HepG2 (cell line): ENCODE measurements at regions not wholly inside any gene's neighbourhood (a gene's known extent, or its start where the extent isn't known, plus 50 kb on each side); places are given as distances from the start of the nearest gene placed in this dataset.

ENCODE experiments used
- ATAC-seq: fragments of 200-7000 bp; cut with Tn5 transposase; 3 replicates; pipeline ENCODE4 v1.9.1; 2020; ENCODE audit warnings: mild to moderate bottlenecking, moderate library complexity
- BruUV-seq: library from RNA; stranded (reverse); fragments of 400-500 nt; replicated peaks from 2 replicates; lab custom pipeline; 2021; lab: Mats Ljungman, UMichigan
- CTCF ChIA-PET: fragments of 300-600 bp; formaldehyde crosslinking; extraction: SDS; loops from one replicate; lab custom pipeline; 2021; ENCODE audit warnings: low total read pairs, inconsistent platforms, low intra/inter-chr PET ratio; lab: Yijun Ruan, JAX
- POLR2A ChIA-PET: fragments of 350-600 bp; sonication (Branson Sonifier 250); formaldehyde crosslinking; loops from one replicate; lab custom pipeline; 2020; ENCODE audit warnings: antibody characterized with exemption, inconsistent platforms; lab: Yijun Ruan, JAX
- DNase-seq: peaks from one replicate; pipeline ENCODE4 v3.0.0-alpha.2; 2015; ENCODE audit warnings: low spot score
- FAIRE-seq: peaks from 3 replicates; lab custom pipeline; 2011; peaks lifted over from hg19 to GRCh38; lab: Jason Lieb, UNC
- H2AFZ ChIP-seq: one replicate; pipeline ENCODE4 v1.6.1; 2011; ENCODE audit warnings: low read length, inconsistent platforms
- H3K27ac ChIP-seq: fragments of 300-600 bp; 3 replicates; pipeline ENCODE4 v1.8.0; 2011; ENCODE audit warnings: mixed run types, mild to moderate bottlenecking, mixed read lengths, low read length, inconsistent platforms; ENCODE audit not compliant: insufficient read depth; ENCODE audit errors: extremely low read length
- H3K27me3 ChIP-seq, 2 experiments: fragments of 200-600 bp in 1 of 2; 2 replicates in 1 of 2; 3 replicates in 1 of 2; pipeline versions ENCODE4 v1.6.0 to v1.8.0; 2011; ENCODE audit warnings: low read length in 2 of 2, mild to moderate bottlenecking in 2 of 2, moderate library complexity in 2 of 2, inconsistent platforms in 1 of 2; ENCODE audit not compliant: insufficient read depth in 2 of 2, control insufficient read depth in 1 of 2
- H3K36me3 ChIP-seq, 2 experiments: fragments of 200-600 bp in 1 of 2; replicated peaks in 1 of 2; 2 replicates in 1 of 2; 3 replicates in 1 of 2; pipeline versions ENCODE4 v1.5.1 to v1.8.0; 2011; ENCODE audit warnings: low read length in 2 of 2, inconsistent platforms in 1 of 2; ENCODE audit not compliant: insufficient read depth in 2 of 2, control insufficient read depth in 1 of 2
- H3K4me1 ChIP-seq: 2 replicates; pipeline ENCODE4 v1.5.1; 2012; ENCODE audit warnings: low read length, inconsistent platforms; ENCODE audit not compliant: insufficient read depth
- H3K4me2 ChIP-seq: 2 replicates; pipeline ENCODE4 v1.6.0; 2011; ENCODE audit warnings: low read depth, low read length, inconsistent platforms
- H3K4me3 ChIP-seq, 3 experiments: fragments of 200-600 bp in 1 of 3; sonication (generic), shearing (Covaris generic) in 1 of 3; replicated peaks in 1 of 3; 2 replicates each; pipeline ENCODE4 v1.5.1; 2011 to 2016; ENCODE audit warnings: low read length in 3 of 3, inconsistent platforms in 2 of 3, low read depth in 2 of 3, mild to moderate bottlenecking in 2 of 3, control low read depth in 1 of 3, mixed read lengths in 1 of 3; ENCODE audit not compliant: insufficient read depth in 1 of 3
- H3K79me2 ChIP-seq: one replicate; pipeline ENCODE4 v1.6.1; 2011; ENCODE audit warnings: low read length, inconsistent platforms; ENCODE audit not compliant: insufficient read depth
- H3K9ac ChIP-seq: 2 replicates; pipeline ENCODE4 v1.6.0; 2011; ENCODE audit warnings: mild to moderate bottlenecking, low read depth, low read length, inconsistent platforms; ENCODE audit not compliant: insufficient read depth
- H3K9me3 ChIP-seq: 2 replicates; pipeline ENCODE4 v1.5.1; 2012; ENCODE audit warnings: mild to moderate bottlenecking, low read length
- H4K20me1 ChIP-seq: 2 replicates; pipeline ENCODE4 v1.6.0; 2011; ENCODE audit warnings: inconsistent platforms, mild to moderate bottlenecking, low read length, moderate library complexity; ENCODE audit not compliant: insufficient read depth
- AHR ChIP-seq: IDR thresholded peaks from 2 replicates; pipeline ENCODE4 v1.6.1; 2018; ENCODE audit warnings: missing genetic modification reagents, missing compliant biosample characterization
- POLR2A ChIP-seq, 2 experiments: IDR thresholded peaks; 2 replicates each; pipeline ENCODE4 v1.6.1; 2011; ENCODE audit warnings: low read depth in 2 of 2, low read length in 2 of 2, mild to moderate bottlenecking in 1 of 2, moderate library complexity in 1 of 2; ENCODE audit not compliant: insufficient read depth in 1 of 2
- RBM39 ChIP-seq: fragments of 200-400 bp; formaldehyde crosslinking; IDR thresholded peaks from one replicate; pipeline ENCODE4 v1.6.1; 2018; ENCODE audit warnings: antibody characterized with exemption, mild to moderate bottlenecking, low read depth, low read length; ENCODE audit not compliant: poor library complexity, severe bottlenecking
- WIZ ChIP-seq: sonication (generic); formaldehyde crosslinking; IDR thresholded peaks from 2 replicates; pipeline ENCODE4 v1.5.1; 2020; ENCODE audit warnings: mild to moderate bottlenecking, missing genetic modification reagents
- ZNF12 ChIP-seq: sonication (generic); formaldehyde crosslinking; IDR thresholded peaks from 2 replicates; pipeline ENCODE4 v1.5.0; 2020; ENCODE audit warnings: missing genetic modification reagents
- ZNF274 ChIP-seq: sonication (generic); formaldehyde crosslinking; IDR thresholded peaks from 2 replicates; pipeline ENCODE4 v1.5.1; 2020; ENCODE audit warnings: mild to moderate bottlenecking, missing genetic modification reagents
- WGBS: methylation state at CpG from one replicate; pipeline ENCODE4 v1.1.6; 2017; ENCODE audit warnings: low lambda C conversion rate; 5-methylcytosine and 5-hydroxymethylcytosine counted together
- in situ Hi-C: cut with HindIII; loops from 2 replicates; pipeline ENCODE4 v1.10.0; 2017; ENCODE audit warnings: low pct_unique_long_range_greater_than_20kb; ENCODE audit not compliant: extremely low pct_ligation_motif_present
- intact Hi-C: fragments of 100-400 bp; cut with micrococcal nuclease; formaldehyde crosslinking; loops from one replicate; pipeline ENCODE4 v1.10.0; 2022; ENCODE audit not compliant: unreplicated experiment
- TF ChIP-seq, protein P1 (sequence below): sonication (generic); formaldehyde crosslinking; IDR thresholded peaks from 2 replicates; pipeline ENCODE4 v1.4.0; 2020; ENCODE audit warnings: missing genetic modification reagents

GRCh38 chr11:109036011-109036410 lies 371.1 kb downstream of the DDX10 start:
- no TSS peak for BruUV-seq
- in situ Hi-C loops = no loop called here
- no peak for DNase-seq
- H3K4me3 ChIP-seq = no peak overlapping the region
- no peaks in the 10 kb centered on the region for H3K4me1 ChIP-seq
- ATAC-seq = no peak
- no peak overlapping the region for H3K9ac ChIP-seq
- H3K4me2 ChIP-seq = no peak overlapping the region
- H3K79me2 ChIP-seq = no peaks in the 10 kb centered on the region
- no peak for TF ChIP-seq ZNF274 (CRISPR knock-in tag)
- TF ChIP-seq, protein P1, sequence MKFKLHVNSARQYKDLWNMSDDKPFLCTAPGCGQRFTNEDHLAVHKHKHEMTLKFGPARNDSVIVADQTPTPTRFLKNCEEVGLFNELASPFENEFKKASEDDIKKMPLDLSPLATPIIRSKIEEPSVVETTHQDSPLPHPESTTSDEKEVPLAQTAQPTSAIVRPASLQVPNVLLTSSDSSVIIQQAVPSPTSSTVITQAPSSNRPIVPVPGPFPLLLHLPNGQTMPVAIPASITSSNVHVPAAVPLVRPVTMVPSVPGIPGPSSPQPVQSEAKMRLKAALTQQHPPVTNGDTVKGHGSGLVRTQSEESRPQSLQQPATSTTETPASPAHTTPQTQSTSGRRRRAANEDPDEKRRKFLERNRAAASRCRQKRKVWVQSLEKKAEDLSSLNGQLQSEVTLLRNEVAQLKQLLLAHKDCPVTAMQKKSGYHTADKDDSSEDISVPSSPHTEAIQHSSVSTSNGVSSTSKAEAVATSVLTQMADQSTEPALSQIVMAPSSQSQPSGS = no peak
- no peak for TF ChIP-seq RBM39
- TF ChIP-seq POLR2A (IDR thresholded peaks at IDR 0.05; ENCODE audit: insufficient read depth in 1 of 2, low read depth in 2 of 2, low read length in 2 of 2) = no peak
- TF ChIP-seq AHR (CRISPR knock-in tag) = no peak
- TF ChIP-seq WIZ = no peak
- H2AFZ ChIP-seq = no peak overlapping the region
- H3K9me3 ChIP-seq = no peaks in the 10 kb centered on the region
- intact Hi-C loops = no loop called here
- 15% methylated on average over 2 of the region's 2 CpGs for WGBS
- no peak for FAIRE-seq
- H3K27me3 ChIP-seq = no peaks in the 10 kb centered on the region
- ChIA-PET POLR2A (no interaction called here), CTCF (no interaction called here)
- H3K36me3 ChIP-seq = no peaks in the 10 kb centered on the region
- H3K27ac ChIP-seq = no peak overlapping the region
- H4K20me1 ChIP-seq = no peaks in the 10 kb centered on the region

GRCh38 chr11:109037856-109038780 lies 373.2 kb downstream of the DDX10 start:
- ChIA-PET CTCF (no interaction called here), POLR2A (no interaction called here)
- Histone ChIP-seq H3K4me2 (no peak overlapping the region), H4K20me1 (no peaks in the 10 kb centered on the region), H3K4me3 (no peak overlapping the region), H2AFZ (no peak overlapping the region), H3K9me3 (no peaks in the 10 kb centered on the region), H3K79me2 (no peaks in the 10 kb centered on the region), H3K27ac (no peak overlapping the region), H3K9ac (no peak overlapping the region), H3K27me3 (no peaks in the 10 kb centered on the region), H3K4me1 (no peaks in the 10 kb centered on the region), H3K36me3 (no peaks in the 10 kb centered on the region)
- no peak for FAIRE-seq
- no TSS peak for BruUV-seq
- intact Hi-C loops (no loop called here), in situ Hi-C loops (no loop called here)
- DNase-seq = no peak
- WGBS = 2% methylated on average over 3 of the region's 3 CpGs
- no peak for ATAC-seq
- TF ChIP-seq ZNF12 (CRISPR knock-in tag) = no peak
